HUES6 (cell line): ENCODE measurements at regions not wholly inside any gene's neighbourhood (a gene's known extent, or its start where the extent isn't known, plus 50 kb on each side); places are given as distances from the start of the nearest gene placed in this dataset.

Experiments used
- H3K27ac ChIP-seq: 2 replicates; pipeline ENCODE4 v1.7.0; 2013; ENCODE audit warnings: low read depth, mild to moderate bottlenecking, low read length, inconsistent platforms
- H3K27me3 ChIP-seq: 2 replicates; pipeline ENCODE4 v1.6.1; 2013; ENCODE audit warnings: low read length; ENCODE audit not compliant: control insufficient read depth, insufficient read depth
- H3K36me3 ChIP-seq: 2 replicates; pipeline ENCODE4 v1.6.1; 2013; ENCODE audit warnings: low read length; ENCODE audit not compliant: control insufficient read depth, insufficient read depth
- H3K4me1 ChIP-seq: 2 replicates; pipeline ENCODE4 v1.6.1; 2013; ENCODE audit warnings: low read length; ENCODE audit not compliant: control insufficient read depth, insufficient read depth
- H3K4me3 ChIP-seq: 2 replicates; pipeline ENCODE4 v1.5.1; 2013; ENCODE audit warnings: low read depth, low read length
- H3K9ac ChIP-seq: one replicate; pipeline ENCODE4 v1.6.1; 2013; ENCODE audit warnings: mild to moderate bottlenecking, low read length
- H3K9me3 ChIP-seq: 2 replicates; pipeline ENCODE4 v1.6.1; 2013; ENCODE audit warnings: low read depth, low read length; ENCODE audit not compliant: control insufficient read depth, insufficient read depth

GRCh38 chr17:51347851-51348584 lies 87.7 kb downstream of the UTP18 start:
- Histone ChIP-seq H3K36me3 (no peaks in the 10 kb centered on the region), H3K4me1 (no peaks in the 10 kb centered on the region), H3K27ac (no peak overlapping the region), H3K27me3 (no peaks in the 10 kb centered on the region), H3K9me3 (no peaks in the 10 kb centered on the region), H3K4me3 (no peak overlapping the region), H3K9ac (no peak overlapping the region)

DNA sequence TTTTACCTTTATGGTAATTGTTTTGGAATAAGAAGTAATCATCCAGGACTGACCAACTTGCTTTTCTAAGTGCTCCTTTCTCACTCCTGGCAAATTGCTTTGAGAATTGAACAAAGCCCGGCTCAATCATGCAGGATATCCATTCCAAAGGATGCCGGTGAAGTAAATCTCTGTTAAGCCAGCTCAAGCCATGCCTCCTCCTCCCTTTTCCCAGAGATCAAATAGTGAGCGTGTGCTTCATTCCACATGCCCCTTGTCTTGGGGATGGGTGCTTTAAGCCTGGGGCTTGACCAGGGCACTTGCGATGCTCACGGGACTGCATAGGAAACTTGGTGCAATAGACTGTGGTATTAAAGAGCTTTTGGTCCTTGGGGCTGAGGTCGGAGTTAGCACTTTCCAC lies 90.7 kb downstream of the UTP18 start:
- Histone ChIP-seq H3K27me3 (no peaks in the 10 kb centered on the region), H3K9ac (no peak overlapping the region), H3K4me3 (no peak overlapping the region), H3K9me3 (no peaks in the 10 kb centered on the region), H3K27ac (no peak overlapping the region), H3K36me3 (no peaks in the 10 kb centered on the region), H3K4me1 (no peaks in the 10 kb centered on the region)

GRCh38 chr17:51351890-51352289 lies 91.5 kb downstream of the UTP18 start:
- H3K4me1 ChIP-seq, result no peaks in the 10 kb centered on the region
- no peaks in the 10 kb centered on the region for H3K27me3 ChIP-seq
- H3K36me3 ChIP-seq, result no peaks in the 10 kb centered on the region
- no peak overlapping the region for H3K27ac ChIP-seq
- no peak overlapping the region for H3K4me3 ChIP-seq
- H3K9me3 ChIP-seq, result no peaks in the 10 kb centered on the region
- no peak overlapping the region for H3K9ac ChIP-seq

DNA sequence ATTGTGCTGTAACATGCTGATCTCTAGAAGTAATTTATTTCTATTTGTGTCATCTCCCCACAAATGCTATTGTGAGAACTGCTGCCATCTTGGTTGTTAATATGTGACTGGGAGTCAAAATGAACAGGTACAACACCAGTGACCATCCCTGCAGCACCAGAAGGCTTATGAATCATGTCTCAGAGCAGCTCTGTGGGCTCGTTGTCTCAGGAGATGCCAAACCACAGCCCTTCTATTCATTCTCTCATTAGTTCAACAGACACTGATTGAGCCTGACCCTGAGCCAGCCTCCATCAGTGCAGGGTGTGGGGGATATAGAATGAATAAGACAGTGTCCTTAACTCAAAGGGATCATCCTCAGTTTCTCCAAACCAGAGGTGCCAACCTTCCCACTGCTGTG lies 92.5 kb downstream of the UTP18 start:
- no peaks in the 10 kb centered on the region for H3K27me3 ChIP-seq
- H3K9ac ChIP-seq, result no peak overlapping the region
- no peaks in the 10 kb centered on the region for H3K9me3 ChIP-seq
- no peaks in the 10 kb centered on the region for H3K4me1 ChIP-seq
- H3K36me3 ChIP-seq, result no peaks in the 10 kb centered on the region
- no peak overlapping the region for H3K27ac ChIP-seq
- no peak overlapping the region for H3K4me3 ChIP-seq

DNA sequence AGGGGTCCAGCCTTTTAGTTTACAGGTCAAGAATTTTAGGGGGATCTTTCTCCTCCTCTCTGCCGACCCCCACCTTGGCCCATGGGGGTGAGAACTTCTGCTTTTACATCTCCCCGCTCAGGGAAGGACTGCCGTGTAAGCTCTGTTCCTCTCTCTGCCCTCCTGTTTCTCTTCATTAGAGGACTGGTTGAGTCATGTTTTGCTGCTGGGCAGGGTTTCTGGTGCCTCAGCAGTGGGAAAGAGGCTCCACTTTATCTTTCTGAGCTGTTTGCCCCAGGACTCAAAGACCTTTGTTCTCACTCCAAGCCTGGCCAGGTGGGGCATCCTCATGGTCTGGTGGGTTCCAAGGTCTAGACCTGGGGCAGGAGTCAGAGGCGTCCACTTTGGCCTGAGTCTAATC lies 93.0 kb downstream of the UTP18 start:
- no peak overlapping the region for H3K27ac ChIP-seq
- no peak overlapping the region for H3K9ac ChIP-seq
- no peaks in the 10 kb centered on the region for H3K4me1 ChIP-seq
- no peak overlapping the region for H3K4me3 ChIP-seq
- H3K9me3 ChIP-seq, result no peaks in the 10 kb centered on the region
- no peaks in the 10 kb centered on the region for H3K36me3 ChIP-seq
- no peaks in the 10 kb centered on the region for H3K27me3 ChIP-seq

DNA sequence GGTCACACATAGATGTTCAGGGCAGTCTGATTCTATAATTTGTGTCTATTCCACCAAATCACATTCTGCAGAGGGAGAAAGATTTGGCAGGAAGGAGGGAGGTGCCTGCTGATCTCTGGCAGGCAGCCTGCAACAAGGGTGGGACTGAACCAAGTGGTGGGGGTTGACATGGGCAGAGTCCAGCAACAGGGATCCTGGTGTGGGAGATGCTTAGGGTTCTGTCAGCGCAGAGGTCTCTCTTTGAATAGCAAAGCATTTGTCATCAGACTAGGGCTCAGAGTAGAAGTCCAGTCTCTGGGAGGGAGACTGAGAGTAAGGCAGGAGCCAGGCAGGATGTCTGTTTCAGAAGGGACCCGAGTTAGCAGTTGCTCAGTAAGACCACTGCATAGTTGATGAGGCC lies 94.6 kb downstream of the UTP18 start:
- Histone ChIP-seq H3K9ac (no peak overlapping the region), H3K36me3 (no peaks in the 10 kb centered on the region), H3K27ac (no peak overlapping the region), H3K9me3 (no peaks in the 10 kb centered on the region), H3K27me3 (no peaks in the 10 kb centered on the region), H3K4me1 (no peaks in the 10 kb centered on the region), H3K4me3 (no peak overlapping the region)

DNA sequence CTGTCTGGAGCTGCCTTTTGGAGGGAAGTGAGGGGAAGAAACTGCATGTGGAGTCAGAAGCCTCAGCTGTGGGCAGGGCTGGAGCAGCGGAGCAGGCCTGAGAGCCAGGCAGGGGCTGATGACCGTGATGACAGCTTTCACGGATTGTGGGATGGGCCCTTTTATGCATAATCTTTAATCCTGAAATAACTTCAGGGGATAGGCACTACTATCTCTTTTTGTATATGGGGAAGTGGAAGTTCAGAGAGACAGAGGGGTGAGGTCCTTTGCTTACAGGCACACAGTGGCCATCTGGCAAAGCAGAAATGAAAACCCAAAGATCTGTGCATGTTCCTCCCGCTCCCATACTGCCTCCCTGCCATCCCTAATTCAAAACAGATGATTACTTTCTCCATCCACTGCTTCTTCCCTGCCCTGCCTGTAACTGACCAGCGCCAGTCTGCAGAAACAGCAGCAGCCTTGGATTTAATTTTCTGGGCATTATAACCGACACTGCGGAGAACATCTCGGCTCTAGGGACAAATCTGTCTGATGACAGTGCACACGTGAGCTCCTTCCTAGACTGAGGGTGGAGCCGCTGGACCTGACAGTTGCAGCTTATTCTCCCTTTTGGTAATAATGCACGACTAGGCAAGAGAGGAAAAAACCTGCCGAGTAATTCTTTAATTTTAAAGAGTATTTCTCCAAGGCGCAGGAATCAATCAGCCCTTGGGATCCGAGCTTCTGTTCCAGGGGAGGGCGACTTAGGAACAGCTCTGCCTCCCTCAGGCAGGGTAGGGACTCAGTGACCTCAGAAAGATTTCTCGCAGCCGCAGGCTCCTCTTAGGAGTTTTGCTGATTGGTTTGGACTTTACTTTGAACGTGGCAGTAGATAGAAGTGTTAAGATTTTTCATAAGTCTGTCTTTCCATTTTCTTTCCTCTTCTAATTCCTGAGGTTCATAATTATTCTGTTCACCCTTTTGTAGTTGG lies 95.4 kb downstream of the UTP18 start:
- Histone ChIP-seq H3K27ac (no peak overlapping the region), H3K27me3 (no peaks in the 10 kb centered on the region), H3K9me3 (no peaks in the 10 kb centered on the region), H3K4me3 (no peak overlapping the region), H3K4me1 (no peaks in the 10 kb centered on the region), H3K9ac (no peak overlapping the region), H3K36me3 (no peaks in the 10 kb centered on the region)

DNA sequence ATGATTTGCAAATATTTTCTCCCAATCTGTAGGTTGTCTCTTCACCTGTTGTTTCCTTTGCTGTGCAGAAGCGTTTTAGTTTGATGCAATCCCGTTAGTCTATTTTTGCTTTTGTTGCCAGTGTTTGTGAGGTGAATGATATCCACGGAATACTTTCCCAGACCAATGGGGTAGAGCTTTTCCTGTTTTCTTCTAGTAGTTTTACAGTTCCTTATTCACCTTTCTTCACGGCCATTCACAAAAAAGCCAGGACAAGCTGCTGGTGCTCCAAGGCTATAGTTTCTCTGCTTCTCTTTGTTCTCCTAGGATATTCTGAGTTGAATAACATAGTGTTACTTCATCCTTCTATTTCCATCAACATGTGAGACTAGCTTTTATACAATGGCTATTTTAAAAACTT lies 98.7 kb downstream of the UTP18 start:
- H3K27ac ChIP-seq, result no peak overlapping the region
- no peak overlapping the region for H3K4me3 ChIP-seq
- no peaks in the 10 kb centered on the region for H3K27me3 ChIP-seq
- H3K9ac ChIP-seq, result no peak overlapping the region
- no peaks in the 10 kb centered on the region for H3K36me3 ChIP-seq
- H3K9me3 ChIP-seq, result no peaks in the 10 kb centered on the region
- peaks cover 20% of the 10 kb centered on the region for H3K4me1 ChIP-seq

- Histone ChIP-seq H3K27me3 (no peaks in the 10 kb centered on the region), H3K9me3 (no peaks in the 10 kb centered on the region), H3K4me1 (peaks cover 26% of the 10 kb centered on the region), H3K36me3 (no peaks in the 10 kb centered on the region), H3K27ac (no peak overlapping the region), H3K9ac (no peak overlapping the region), H3K4me3 (no peak overlapping the region)
These were observed 102.7 kb downstream of the UTP18 start for GRCh38 chr17:51362811-51363585.

GRCh38 chr17:51365090-51365489 lies 104.7 kb downstream of the UTP18 start:
- Histone ChIP-seq H3K9ac (no peak overlapping the region), H3K27me3 (no peaks in the 10 kb centered on the region), H3K9me3 (no peaks in the 10 kb centered on the region), H3K27ac (no peak overlapping the region), H3K4me3 (no peak overlapping the region), H3K4me1 (peaks cover 26% of the 10 kb centered on the region), H3K36me3 (no peaks in the 10 kb centered on the region)

GRCh38 chr17:51366866-51367265 lies 106.5 kb downstream of the UTP18 start:
- H3K27me3 ChIP-seq, result no peaks in the 10 kb centered on the region
- H3K9me3 ChIP-seq, result no peaks in the 10 kb centered on the region
- H3K4me1 ChIP-seq, result peaks cover 27% of the 10 kb centered on the region
- no peak overlapping the region for H3K27ac ChIP-seq
- H3K36me3 ChIP-seq, result no peaks in the 10 kb centered on the region
- H3K4me3 ChIP-seq, result no peak overlapping the region
- H3K9ac ChIP-seq, result no peak overlapping the region
